Upper lobe of left lung (tissue), 6 donors: ENCODE measurements at regions not wholly inside any gene's neighbourhood (a gene's known extent, or its start where the extent isn't known, plus 50 kb on each side); places are given as distances from the start of the nearest gene placed in this dataset.

Experiments used
- ATAC-seq, 2 donors: fragments of 200-7000 bp; cut with Tn5 transposase; one replicate each; pipeline ENCODE4 v1.9.1; 2022; ENCODE audit warnings: mild to moderate bottlenecking in 2 of 2, moderate library complexity in 2 of 2; ENCODE audit not compliant: low FRiP score in 2 of 2
- DNase-seq, 2 donors: peaks; one replicate each; pipeline ENCODE4 v3.0.0-alpha.2; 2019 to 2020
- H3K27ac ChIP-seq, 4 donors: fragments of 200-600 bp; sonication (generic); one replicate each; pipeline ENCODE4 v1.5.1; 2016 to 2019
- H3K27me3 ChIP-seq, 4 donors: fragments of 200-600 bp; sonication (generic); one replicate each; pipeline ENCODE4 v1.5.1; 2017 to 2019
- H3K36me3 ChIP-seq, 4 donors: fragments of 200-600 bp; sonication (generic); one replicate each; pipeline ENCODE4 v1.5.1; 2016 to 2019
- H3K4me1 ChIP-seq, 4 donors: fragments of 200-600 bp; sonication (generic); one replicate each; pipeline ENCODE4 v1.5.1; 2018 to 2019
- H3K4me3 ChIP-seq, 4 donors: fragments of 200-600 bp; sonication (generic); one replicate each; pipeline ENCODE4 v1.5.1; 2017 to 2019; ENCODE audit warnings: mild to moderate bottlenecking in 2 of 4, moderate library complexity in 1 of 4
- H3K9me3 ChIP-seq, 4 donors: fragments of 200-600 bp; sonication (generic); one replicate each; pipeline ENCODE4 v1.5.1; 2018 to 2019
- EP300 ChIP-seq, 4 donors: sonication (generic); formaldehyde crosslinking; IDR thresholded peaks; one replicate each; pipeline ENCODE4 v1.5.1; 2017; ENCODE audit warnings: antibody characterized with exemption in 4 of 4, control low read depth in 2 of 4
- POLR2A ChIP-seq, 4 donors: fragments of 450-650 bp; IDR thresholded peaks; one replicate each; pipeline ENCODE4 v1.5.1; 2016 to 2017; ENCODE audit warnings: antibody characterized with exemption in 4 of 4, mild to moderate bottlenecking in 2 of 4
- POLR2AphosphoS5 ChIP-seq, 2 donors: sonication (generic); formaldehyde crosslinking; IDR thresholded peaks; one replicate each; pipeline ENCODE4 v1.5.1; 2017; ENCODE audit warnings: antibody characterized with exemption in 2 of 2
- WGBS, 2 donors: methylation state at CpG; one replicate each; pipeline ENCODE4 v1.1.5; 2017 to 2018; 5-methylcytosine and 5-hydroxymethylcytosine counted together
- TF ChIP-seq, protein P1 (sequence below), 6 experiments: fragments of 450-650 bp in 4 of 6; fragments of 200-600 bp in 2 of 6; sonication (generic) in 2 of 6; IDR thresholded peaks; one replicate each; pipeline ENCODE4 v1.5.1; 2016 to 2019; ENCODE audit warnings: antibody characterized with exemption in 6 of 6
- donor health status: DM: no; HTN: no; CAD: no; lungs with moderate emphysema.
- donor health status: DM: no; HTN: yes; CAD: no; lungs with severe emphysema.

- Histone ChIP-seq H3K27me3 (no peaks in the 10 kb centered on the region), H3K36me3 (no peaks in the 10 kb centered on the region), H3K4me1 (no peaks in the 10 kb centered on the region), H3K4me3 (no peak overlapping the region), H3K9me3 (no peaks in the 10 kb centered on the region), H3K27ac (no peak overlapping the region)
- TF ChIP-seq POLR2AphosphoS5 (IDR thresholded peaks at IDR 0.05): no peak
- TF ChIP-seq EP300 (IDR thresholded peaks at IDR 0.05): no peak
- TF ChIP-seq, protein P1, sequence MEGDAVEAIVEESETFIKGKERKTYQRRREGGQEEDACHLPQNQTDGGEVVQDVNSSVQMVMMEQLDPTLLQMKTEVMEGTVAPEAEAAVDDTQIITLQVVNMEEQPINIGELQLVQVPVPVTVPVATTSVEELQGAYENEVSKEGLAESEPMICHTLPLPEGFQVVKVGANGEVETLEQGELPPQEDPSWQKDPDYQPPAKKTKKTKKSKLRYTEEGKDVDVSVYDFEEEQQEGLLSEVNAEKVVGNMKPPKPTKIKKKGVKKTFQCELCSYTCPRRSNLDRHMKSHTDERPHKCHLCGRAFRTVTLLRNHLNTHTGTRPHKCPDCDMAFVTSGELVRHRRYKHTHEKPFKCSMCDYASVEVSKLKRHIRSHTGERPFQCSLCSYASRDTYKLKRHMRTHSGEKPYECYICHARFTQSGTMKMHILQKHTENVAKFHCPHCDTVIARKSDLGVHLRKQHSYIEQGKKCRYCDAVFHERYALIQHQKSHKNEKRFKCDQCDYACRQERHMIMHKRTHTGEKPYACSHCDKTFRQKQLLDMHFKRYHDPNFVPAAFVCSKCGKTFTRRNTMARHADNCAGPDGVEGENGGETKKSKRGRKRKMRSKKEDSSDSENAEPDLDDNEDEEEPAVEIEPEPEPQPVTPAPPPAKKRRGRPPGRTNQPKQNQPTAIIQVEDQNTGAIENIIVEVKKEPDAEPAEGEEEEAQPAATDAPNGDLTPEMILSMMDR (IDR thresholded peaks at IDR 0.05): no peak
- no peak for TF ChIP-seq POLR2A (IDR thresholded peaks at IDR 0.05)
- ATAC-seq (no peak), DNase-seq (no peak)
These were observed 89.1 kb upstream of the SLC35F1 start for GRCh38 chr6:117817992-117818391.

- no peak overlapping the region for H3K27ac ChIP-seq
- WGBS, 2 donors: 26 to 43% methylated on average over 1 of the region's 1 CpG
- H3K36me3 ChIP-seq: no peaks in the 10 kb centered on the region
- H3K4me3 ChIP-seq: no peak overlapping the region
- DNase-seq (no peak), ATAC-seq (no peak)
- H3K4me1 ChIP-seq: no peaks in the 10 kb centered on the region
- TF ChIP-seq POLR2AphosphoS5 (IDR thresholded peaks at IDR 0.05) (no peak), POLR2A (IDR thresholded peaks at IDR 0.05) (no peak), EP300 (IDR thresholded peaks at IDR 0.05) (no peak)
- TF ChIP-seq, protein P1 (IDR thresholded peaks at IDR 0.05): no peak
- H3K9me3 ChIP-seq: no peaks in the 10 kb centered on the region
- no peaks in the 10 kb centered on the region for H3K27me3 ChIP-seq
These were observed 88.6 kb upstream of the SLC35F1 start for GRCh38 chr6:117818449-117818848.

DNA sequence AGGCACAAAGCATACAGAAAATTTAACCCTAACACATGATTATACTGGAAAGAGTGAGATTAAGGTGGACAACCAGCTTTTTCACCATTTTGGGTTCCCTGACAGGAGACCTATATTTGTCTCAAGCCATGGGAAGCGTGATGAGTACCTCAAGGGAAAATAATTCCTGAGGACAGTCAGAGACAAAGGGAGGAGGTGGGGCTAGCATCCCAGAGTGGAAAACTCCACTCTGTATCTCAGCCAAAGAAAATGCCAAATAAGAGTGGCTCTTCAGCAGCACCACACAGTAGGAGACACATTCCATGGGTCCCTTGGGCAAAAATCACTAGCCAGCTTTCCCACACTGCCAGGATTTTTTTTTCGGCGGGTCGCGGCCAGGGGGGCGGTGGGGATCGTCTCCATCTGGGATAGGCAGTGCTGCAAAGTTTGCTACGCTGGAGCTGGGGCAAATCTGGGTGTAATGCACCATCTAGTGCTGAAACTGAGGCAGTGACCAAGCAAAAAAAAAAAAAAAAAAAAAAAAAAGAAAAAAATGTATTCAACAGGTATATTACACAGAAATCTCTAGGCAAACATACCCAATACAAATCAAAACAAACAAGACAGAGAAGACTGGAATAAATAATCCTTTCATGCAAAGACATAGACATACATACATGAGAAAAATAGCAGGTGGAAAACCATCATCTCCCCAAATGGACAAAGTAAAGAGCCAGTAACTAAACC lies 77.3 kb upstream of the SLC35F1 start:
- Histone ChIP-seq H3K9me3 (no peaks in the 10 kb centered on the region), H3K4me1 (peaks cover 0 to 3% (median 0%) of the 10 kb centered on the region in 4 donors), H3K36me3 (no peaks in the 10 kb centered on the region), H3K27ac (no peak overlapping the region), H3K27me3 (no peaks in the 10 kb centered on the region), H3K4me3 (no peak overlapping the region)
- DNase-seq (peak in 1 of 2 donors; percentile 6), ATAC-seq (no peak)
- TF ChIP-seq POLR2A (IDR thresholded peaks at IDR 0.05) (no peak), POLR2AphosphoS5 (IDR thresholded peaks at IDR 0.05) (no peak), EP300 (IDR thresholded peaks at IDR 0.05) (no peak)
- TF ChIP-seq, protein P1 (IDR thresholded peaks at IDR 0.05): no peak
- WGBS, 2 donors: 11 to 12% methylated on average over 8 of the region's 8 CpGs

GRCh38 chr6:117837261-117837660 lies 69.8 kb upstream of the SLC35F1 start:
- Histone ChIP-seq H3K4me1 (no peaks in the 10 kb centered on the region), H3K36me3 (no peaks in the 10 kb centered on the region)
- WGBS, 2 donors: 43 to 65% methylated on average over 3 of the region's 3 CpGs

More at GRCh38 chr6:117837261-117837660, 69.8 kb upstream of the SLC35F1 start:
- no peaks in the 10 kb centered on the region for H3K9me3 ChIP-seq
- TF ChIP-seq POLR2A (IDR thresholded peaks at IDR 0.05) (no peak), POLR2AphosphoS5 (IDR thresholded peaks at IDR 0.05) (no peak), EP300 (IDR thresholded peaks at IDR 0.05) (no peak)
- TF ChIP-seq, protein P1 (IDR thresholded peaks at IDR 0.05): no peak
- no peaks in the 10 kb centered on the region for H3K27me3 ChIP-seq
- H3K27ac ChIP-seq: no peak overlapping the region
- DNase-seq (no peak), ATAC-seq (no peak)
- H3K4me3 ChIP-seq: no peak overlapping the region
